ENCODE measurements at regions not wholly inside any gene's neighbourhood (a gene's known extent, or its start where the extent isn't known, plus 50 kb on each side); places are given as distances from the start of the nearest gene placed in this dataset.

DNA sequence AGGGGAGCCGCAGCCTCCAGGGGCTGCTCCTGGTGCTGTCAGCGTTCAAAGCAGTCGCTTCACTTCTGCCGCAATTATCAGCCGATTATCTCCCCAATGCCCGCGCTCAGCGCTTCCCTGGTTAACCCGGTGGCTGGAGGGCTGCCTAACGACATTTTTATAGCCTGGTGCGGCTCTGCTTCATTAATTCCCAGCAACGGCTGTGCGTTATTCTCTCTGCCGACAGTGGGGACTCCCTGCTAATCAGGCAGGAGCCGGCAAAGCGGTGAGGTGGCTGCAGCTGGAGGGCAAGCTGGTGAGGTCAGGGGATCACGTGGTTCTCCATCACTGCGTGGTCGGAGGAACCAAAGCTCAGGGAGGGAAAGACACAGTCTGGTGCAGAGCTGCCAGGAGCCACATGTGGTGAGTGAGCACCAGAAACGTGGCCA, 62.9 kb downstream of the GLRX5 start:
- Histone ChIP-seq H3K4me3 (ENCODE audit: low read depth, low read length) (no peak overlapping the region), H3K9me3 (ENCODE audit: control insufficient read depth, insufficient read depth, low read depth, low read length) (no peaks in the 10 kb centered on the region), H3K4me1 (ENCODE audit: control insufficient read depth, insufficient read depth, low read length) (no peaks in the 10 kb centered on the region), H3K27ac (ENCODE audit: extremely low read depth, low read depth, low read length) (no peak overlapping the region), H3K36me3 (ENCODE audit: control insufficient read depth in 2 of 2, insufficient read depth in 1 of 2, low read length in 2 of 2) (no peaks in the 10 kb centered on the region)
- ChIA-PET POLR2A (no interaction called here), CTCF (interaction anchor here (0.7 kb wide), 1 partner anchor 96 kb away, joined by 3 read pairs; no protein-coding TSS in a partner anchor)
- TF ChIP-seq HIC1 (tag by site-specific recombination; IDR thresholded peaks at IDR 0.05) (peak; percentile 43; the same call in 1 of the 2 replicates), GLIS1 (tag by site-specific recombination; IDR thresholded peaks at IDR 0.05) (peak; percentile 94), ZIC2 (tag by site-specific recombination; IDR thresholded peaks at IDR 0.05) (peak; percentile 94), ZNF10 (tag by site-specific recombination; IDR thresholded peaks at IDR 0.05) (peak; percentile 56; the same call in 1 of the 2 replicates), ZFHX2 (tag by site-specific recombination; conservative IDR thresholded peaks at IDR 0.05) (peak; percentile 52; the same call in 1 of the 2 replicates), ZBTB20 (tag by site-specific recombination; IDR thresholded peaks at IDR 0.05) (peak; percentile 45; the same call in 1 of the 2 replicates), TRIM28 (IDR thresholded peaks at IDR 0.05; ENCODE audit: borderline replicate concordance, low read length) (peak; percentile 72), ZXDB (tag by site-specific recombination; IDR thresholded peaks at IDR 0.05) (peak; percentile 77), ZNF335 (tag by site-specific recombination; conservative IDR thresholded peaks at IDR 0.05) (peak; percentile 34; the same call in 1 of the 2 replicates), GLIS2 (tag by site-specific recombination; IDR thresholded peaks at IDR 0.05) (peak; percentile 61), ZSCAN30 (tag by site-specific recombination; IDR thresholded peaks at IDR 0.05) (peak; percentile 69), TCF7L2 (IDR thresholded peaks at IDR 0.05; ENCODE audit: borderline replicate concordance, low read depth, low read length) (no peak), SETDB1 (IDR thresholded peaks at IDR 0.05; ENCODE audit: insufficient read length, low read length) (no peak), ZNF155 (tag by site-specific recombination; IDR thresholded peaks at IDR 0.05) (no peak), WT1 (tag by site-specific recombination; IDR thresholded peaks at IDR 0.05) (peak; percentile 50; the same call in 1 of the 2 replicates), ZFP69B (tag by site-specific recombination; IDR thresholded peaks at IDR 0.05) (0 out of 2 replicates have a peak, but pooled peaks have one; percentile 21), ZNF561 (tag by site-specific recombination; IDR thresholded peaks at IDR 0.05; ENCODE audit: borderline replicate concordance) (0 out of 2 replicates have a peak, but pooled peaks have one; percentile 57), KLF17 (tag by site-specific recombination; IDR thresholded peaks at IDR 0.05) (no peak), ZNF785 (tag by site-specific recombination; IDR thresholded peaks at IDR 0.05) (no peak), MYNN (tag by site-specific recombination; IDR thresholded peaks at IDR 0.05; ENCODE audit: borderline replicate concordance) (no peak), ZNF157 (tag by site-specific recombination; IDR thresholded peaks at IDR 0.05) (no peak), ZNF600 (tag by site-specific recombination; IDR thresholded peaks at IDR 0.05) (peak; percentile 88), OVOL3 (tag by site-specific recombination; IDR thresholded peaks at IDR 0.05) (no peak)
- TF ChIP-seq, protein P1, sequence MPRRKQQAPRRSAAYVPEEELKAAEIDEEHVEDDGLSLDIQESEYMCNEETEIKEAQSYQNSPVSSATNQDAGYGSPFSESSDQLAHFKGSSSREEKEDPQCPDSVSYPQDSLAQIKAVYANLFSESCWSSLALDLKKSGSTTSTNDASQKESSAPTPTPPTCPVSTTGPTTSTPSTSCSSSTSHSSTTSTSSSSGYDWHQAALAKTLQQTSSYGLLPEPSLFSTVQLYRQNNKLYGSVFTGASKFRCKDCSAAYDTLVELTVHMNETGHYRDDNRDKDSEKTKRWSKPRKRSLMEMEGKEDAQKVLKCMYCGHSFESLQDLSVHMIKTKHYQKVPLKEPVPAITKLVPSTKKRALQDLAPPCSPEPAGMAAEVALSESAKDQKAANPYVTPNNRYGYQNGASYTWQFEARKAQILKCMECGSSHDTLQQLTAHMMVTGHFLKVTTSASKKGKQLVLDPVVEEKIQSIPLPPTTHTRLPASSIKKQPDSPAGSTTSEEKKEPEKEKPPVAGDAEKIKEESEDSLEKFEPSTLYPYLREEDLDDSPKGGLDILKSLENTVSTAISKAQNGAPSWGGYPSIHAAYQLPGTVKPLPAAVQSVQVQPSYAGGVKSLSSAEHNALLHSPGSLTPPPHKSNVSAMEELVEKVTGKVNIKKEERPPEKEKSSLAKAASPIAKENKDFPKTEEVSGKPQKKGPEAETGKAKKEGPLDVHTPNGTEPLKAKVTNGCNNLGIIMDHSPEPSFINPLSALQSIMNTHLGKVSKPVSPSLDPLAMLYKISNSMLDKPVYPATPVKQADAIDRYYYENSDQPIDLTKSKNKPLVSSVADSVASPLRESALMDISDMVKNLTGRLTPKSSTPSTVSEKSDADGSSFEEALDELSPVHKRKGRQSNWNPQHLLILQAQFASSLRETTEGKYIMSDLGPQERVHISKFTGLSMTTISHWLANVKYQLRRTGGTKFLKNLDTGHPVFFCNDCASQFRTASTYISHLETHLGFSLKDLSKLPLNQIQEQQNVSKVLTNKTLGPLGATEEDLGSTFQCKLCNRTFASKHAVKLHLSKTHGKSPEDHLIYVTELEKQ (tag by site-specific recombination; IDR thresholded peaks at IDR 0.05; ENCODE audit: borderline replicate concordance): 0 out of 2 replicates have a peak, but pooled peaks have one; percentile 24
- TF ChIP-seq, protein P2, sequence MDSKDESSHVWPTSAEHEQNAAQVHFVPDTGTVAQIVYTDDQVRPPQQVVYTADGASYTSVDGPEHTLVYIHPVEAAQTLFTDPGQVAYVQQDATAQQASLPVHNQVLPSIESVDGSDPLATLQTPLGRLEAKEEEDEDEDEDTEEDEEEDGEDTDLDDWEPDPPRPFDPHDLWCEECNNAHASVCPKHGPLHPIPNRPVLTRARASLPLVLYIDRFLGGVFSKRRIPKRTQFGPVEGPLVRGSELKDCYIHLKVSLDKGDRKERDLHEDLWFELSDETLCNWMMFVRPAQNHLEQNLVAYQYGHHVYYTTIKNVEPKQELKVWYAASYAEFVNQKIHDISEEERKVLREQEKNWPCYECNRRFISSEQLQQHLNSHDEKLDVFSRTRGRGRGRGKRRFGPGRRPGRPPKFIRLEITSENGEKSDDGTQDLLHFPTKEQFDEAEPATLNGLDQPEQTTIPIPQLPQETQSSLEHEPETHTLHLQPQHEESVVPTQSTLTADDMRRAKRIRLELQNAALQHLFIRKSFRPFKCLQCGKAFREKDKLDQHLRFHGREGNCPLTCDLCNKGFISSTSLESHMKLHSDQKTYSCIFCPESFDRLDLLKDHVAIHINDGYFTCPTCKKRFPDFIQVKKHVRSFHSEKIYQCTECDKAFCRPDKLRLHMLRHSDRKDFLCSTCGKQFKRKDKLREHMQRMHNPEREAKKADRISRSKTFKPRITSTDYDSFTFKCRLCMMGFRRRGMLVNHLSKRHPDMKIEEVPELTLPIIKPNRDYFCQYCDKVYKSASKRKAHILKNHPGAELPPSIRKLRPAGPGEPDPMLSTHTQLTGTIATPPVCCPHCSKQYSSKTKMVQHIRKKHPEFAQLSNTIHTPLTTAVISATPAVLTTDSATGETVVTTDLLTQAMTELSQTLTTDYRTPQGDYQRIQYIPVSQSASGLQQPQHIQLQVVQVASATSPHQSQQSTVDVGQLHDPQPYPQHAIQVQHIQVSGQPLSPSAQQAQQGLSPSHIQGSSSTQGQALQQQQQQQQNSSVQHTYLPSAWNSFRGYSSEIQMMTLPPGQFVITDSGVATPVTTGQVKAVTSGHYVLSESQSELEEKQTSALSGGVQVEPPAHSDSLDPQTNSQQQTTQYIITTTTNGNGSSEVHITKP (tag by site-specific recombination; IDR thresholded peaks at IDR 0.05): peak; percentile 63
- TF ChIP-seq, protein P3, sequence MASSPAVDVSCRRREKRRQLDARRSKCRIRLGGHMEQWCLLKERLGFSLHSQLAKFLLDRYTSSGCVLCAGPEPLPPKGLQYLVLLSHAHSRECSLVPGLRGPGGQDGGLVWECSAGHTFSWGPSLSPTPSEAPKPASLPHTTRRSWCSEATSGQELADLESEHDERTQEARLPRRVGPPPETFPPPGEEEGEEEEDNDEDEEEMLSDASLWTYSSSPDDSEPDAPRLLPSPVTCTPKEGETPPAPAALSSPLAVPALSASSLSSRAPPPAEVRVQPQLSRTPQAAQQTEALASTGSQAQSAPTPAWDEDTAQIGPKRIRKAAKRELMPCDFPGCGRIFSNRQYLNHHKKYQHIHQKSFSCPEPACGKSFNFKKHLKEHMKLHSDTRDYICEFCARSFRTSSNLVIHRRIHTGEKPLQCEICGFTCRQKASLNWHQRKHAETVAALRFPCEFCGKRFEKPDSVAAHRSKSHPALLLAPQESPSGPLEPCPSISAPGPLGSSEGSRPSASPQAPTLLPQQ (tag by site-specific recombination; IDR thresholded peaks at IDR 0.05): no peak

Measured in HEK293 (cell line).